AG09309 (cell line): ENCODE measurements at regions not wholly inside any gene's neighbourhood (a gene's known extent, or its start where the extent isn't known, plus 50 kb on each side); places are given as distances from the start of the nearest gene placed in this dataset.

Source experiments
- DNase-seq: peaks from one replicate; pipeline ENCODE4 v3.0.0-alpha.2; 2010; ENCODE audit warnings: low read depth
- H3K4me3 ChIP-seq: 2 replicates; pipeline ENCODE4 v1.5.1; 2011; ENCODE audit warnings: mild to moderate bottlenecking, low read depth, low read length, moderate library complexity; ENCODE audit not compliant: control insufficient read depth
- CTCF ChIP-seq: IDR thresholded peaks from 2 replicates; pipeline ENCODE4 v1.5.1; 2011; ENCODE audit warnings: mild to moderate bottlenecking, low read depth, low read length, inconsistent platforms; ENCODE audit not compliant: insufficient read depth, control insufficient read depth; ENCODE audit errors: missing control alignments

DNA sequence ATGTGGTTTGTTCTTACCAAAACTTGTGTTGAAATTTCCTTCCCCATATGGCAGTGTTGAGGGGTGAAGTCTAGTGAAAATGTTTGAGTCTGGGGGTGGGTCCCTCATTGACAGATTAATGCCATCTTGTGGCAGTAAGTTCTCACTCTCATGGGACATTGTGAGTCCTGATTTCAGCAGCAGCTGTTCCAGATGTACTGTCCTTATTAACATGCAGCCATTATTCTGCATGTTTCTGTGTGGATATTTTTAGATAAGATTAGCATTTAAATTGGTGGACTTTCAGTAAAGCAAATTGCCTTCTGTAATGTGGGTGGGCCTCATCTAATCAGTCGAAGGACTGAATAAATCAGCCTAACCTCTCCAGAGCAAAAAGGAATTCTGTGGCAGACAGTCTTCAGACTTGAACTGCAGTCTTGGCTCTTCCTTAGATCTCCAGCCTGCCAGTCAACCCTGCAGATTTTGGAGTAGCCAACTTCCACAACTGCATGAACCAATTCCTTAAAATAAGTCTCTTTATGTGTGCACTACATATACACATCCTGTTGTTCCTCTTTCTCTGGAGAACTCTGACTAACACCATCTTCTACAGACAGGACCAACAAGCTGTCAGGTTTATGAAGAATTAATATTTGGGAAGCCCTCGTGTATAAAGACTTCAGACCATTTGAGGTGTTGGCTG lies 138.7 kb upstream of the ZNF516 start:
- no peak overlapping the region for H3K4me3 ChIP-seq
- DNase-seq, result no peak
- TF ChIP-seq CTCF, result no peak

DNA sequence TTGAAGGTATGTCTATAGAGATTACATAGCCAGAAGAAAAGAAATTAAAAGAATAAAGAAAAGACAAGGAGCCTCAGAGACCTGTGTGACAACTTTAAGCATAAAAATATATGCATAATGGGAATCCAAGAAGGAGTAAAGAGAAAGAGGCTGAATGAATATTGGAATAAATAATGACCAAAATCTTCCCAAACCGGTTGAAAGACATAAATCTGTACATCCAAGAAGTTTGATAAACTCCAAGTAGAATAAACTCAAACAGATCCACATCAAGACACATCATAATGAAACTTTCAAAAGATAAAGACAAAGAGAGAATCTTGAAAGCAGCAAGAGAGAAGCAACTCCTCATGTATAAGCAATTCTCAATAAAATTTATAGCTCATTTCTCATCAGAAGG lies 132.4 kb upstream of the ZNF516 start:
- no peak for TF ChIP-seq CTCF

DNA sequence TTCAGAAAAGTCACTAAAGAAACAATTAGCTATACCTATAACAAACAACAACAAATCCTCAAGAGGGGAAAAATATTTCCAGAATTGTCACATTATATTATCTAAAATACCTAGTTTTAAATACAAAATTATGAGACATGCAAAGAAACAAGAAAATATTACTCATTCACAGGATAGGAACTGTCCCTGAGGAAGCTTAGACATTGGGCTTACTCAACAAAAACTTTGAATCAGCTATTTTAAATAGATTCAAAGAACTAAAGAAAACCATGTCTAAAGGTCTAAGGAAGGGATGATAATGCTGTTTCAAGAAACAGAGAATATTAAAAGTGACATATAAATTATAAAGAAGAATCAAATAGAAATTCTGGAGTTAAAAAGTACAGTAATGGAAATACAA lies 131.9 kb upstream of the ZNF516 start:
- H3K4me3 ChIP-seq, result no peak overlapping the region
- no peak for TF ChIP-seq CTCF
- DNase-seq, result no peak

More for the DNA sequence above, 132.4 kb upstream of the ZNF516 start:
- DNase-seq, result no peak
- H3K4me3 ChIP-seq, result no peak overlapping the region

DNA sequence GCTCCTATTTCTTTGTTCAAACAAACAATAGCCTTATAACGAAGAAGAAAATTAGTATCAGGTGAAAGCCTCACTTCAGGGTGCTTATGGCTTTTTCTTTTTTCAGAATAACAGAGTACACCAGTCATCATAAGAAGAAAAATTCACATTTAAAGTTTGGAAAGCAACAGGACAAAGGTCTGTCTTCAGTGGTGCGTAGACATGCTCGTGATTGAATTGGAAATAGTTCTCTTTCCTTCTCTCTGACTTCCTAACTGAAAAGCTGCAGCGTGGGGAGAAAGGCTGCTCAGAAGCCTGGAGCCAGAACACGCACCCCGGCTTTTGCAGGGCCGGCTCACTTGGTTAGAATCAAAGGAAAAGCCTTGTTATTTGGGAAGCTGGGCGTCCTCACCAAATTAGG lies 127.6 kb upstream of the ZNF516 start:
- no peak for DNase-seq
- H3K4me3 ChIP-seq, result no peak overlapping the region
- no peak for TF ChIP-seq CTCF

- no peak overlapping the region; the same call in 1 of the 2 replicates for H3K4me3 ChIP-seq
- no peak for DNase-seq
- TF ChIP-seq CTCF, result no peak
Measured at GRCh38 chr18:76621782-76622495, 126.9 kb upstream of the ZNF516 start.

- no peak for TF ChIP-seq CTCF
- no peak for DNase-seq
- peak overlapping the region; percentile 18 for H3K4me3 ChIP-seq
Measured at GRCh38 chr18:76621226-76621625, 126.2 kb upstream of the ZNF516 start.
